ENCODE measurements at regions not wholly inside any gene's neighbourhood (a gene's known extent, or its start where the extent isn't known, plus 50 kb on each side); places are given as distances from the start of the nearest gene placed in this dataset.

DNA sequence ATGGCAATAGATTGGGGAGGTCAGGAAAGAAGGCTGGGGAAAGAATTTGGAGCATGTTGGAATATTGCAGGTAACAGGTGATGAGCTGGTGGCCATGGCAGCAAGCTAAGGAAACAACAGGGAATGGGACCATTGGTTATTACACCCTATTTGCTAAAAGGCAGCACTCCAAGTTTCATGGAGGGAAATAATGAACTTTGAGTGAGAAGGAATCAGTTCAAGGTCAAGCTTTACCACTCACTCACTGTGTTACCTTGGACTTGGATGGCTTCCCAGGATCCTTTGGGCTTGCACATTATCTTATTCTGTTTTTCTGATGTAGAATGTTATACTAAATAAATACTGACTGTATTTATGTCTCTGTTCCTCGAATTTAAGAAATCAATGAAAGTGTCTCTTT is 792.8 kb upstream of the CDH8 start:
- no peak overlapping the region for H4K91ac ChIP-seq (ENCODE audit: insufficient read length, low read depth, low read length)
- Mint-ChIP-seq H3K4me1 (peaks cover 19 to 20% of the 10 kb centered on the region in 2 experiments), H3K36me3 (ENCODE audit: insufficient read depth in 1 of 3, low read depth in 3 of 3) (no peaks in the 10 kb centered on the region), H3K27ac (no peak overlapping the region), H3K27me3 (ENCODE audit: low read depth) (no peaks in the 10 kb centered on the region; the same call in 1 of the 2 replicates), H3K9me3 (no peaks in the 10 kb centered on the region), H3K4me3 (no peak overlapping the region)
- H2BK15ac ChIP-seq (ENCODE audit: low read depth, low read length) = no peak overlapping the region
- no peak overlapping the region for H3K56ac ChIP-seq (ENCODE audit: insufficient read length, low read depth, low read length)
- no peak overlapping the region for H3K18ac ChIP-seq (ENCODE audit: insufficient read length, low read depth, low read length)
- no peak overlapping the region for H2BK12ac ChIP-seq (ENCODE audit: insufficient read length, low read depth, low read length)
- no peak overlapping the region for H2AK5ac ChIP-seq (ENCODE audit: insufficient read length, low read length)
- H2BK20ac ChIP-seq (ENCODE audit: low read depth, low read length, poor library complexity, severe bottlenecking) = no peak overlapping the region
- no peaks in the 10 kb centered on the region for H3K23me2 ChIP-seq (ENCODE audit: insufficient read length, low read depth, low read length, poor library complexity, severe bottlenecking)
- DNase-seq = no peak
- no peak overlapping the region for H3K14ac ChIP-seq (ENCODE audit: insufficient read depth, low read length)
- H2BK5ac ChIP-seq (ENCODE audit: insufficient read length, low read length) = no peak overlapping the region
- H3K4ac ChIP-seq (ENCODE audit: low read depth, low read length) = no peak overlapping the region
- H4K8ac ChIP-seq (replicated peaks; ENCODE audit: insufficient read length, low read depth, low read length) = no peak overlapping the region
- no peaks in the 10 kb centered on the region for H3K9me3 ChIP-seq (ENCODE audit: control insufficient read depth, low read depth, low read length)
- no peak overlapping the region for H3K4me2 ChIP-seq (ENCODE audit: insufficient read depth, insufficient read length, low read length)
- H3K79me2 ChIP-seq (ENCODE audit: insufficient read depth, low read length) = no peaks in the 10 kb centered on the region
- no peaks in the 10 kb centered on the region for H3K79me1 ChIP-seq (ENCODE audit: insufficient read depth, low read depth, low read length, poor library complexity, severe bottlenecking)
- WGBS (ENCODE audit: extremely low coverage, insufficient read length, low lambda C conversion rate) = no CpG with 5 or more reads among the region's 1 CpG
- no peak overlapping the region for H2BK120ac ChIP-seq (ENCODE audit: low read depth, low read length, poor library complexity, severe bottlenecking)
- no peak overlapping the region for H2AFZ ChIP-seq (ENCODE audit: low read length)
- no peaks in the 10 kb centered on the region for H3K27me3 ChIP-seq (ENCODE audit: insufficient read depth, low read length)
- H3K4me1 ChIP-seq (ENCODE audit: insufficient read depth, low read length) = no peaks in the 10 kb centered on the region
- no peaks in the 10 kb centered on the region for H4K20me1 ChIP-seq (ENCODE audit: control insufficient read depth, insufficient read depth, insufficient read length)
- no peak overlapping the region for H3T11ph ChIP-seq (ENCODE audit: low read length)
- H3K23ac ChIP-seq (ENCODE audit: insufficient read length, low read depth, low read length) = no peak overlapping the region
- TF ChIP-seq, protein P1, sequence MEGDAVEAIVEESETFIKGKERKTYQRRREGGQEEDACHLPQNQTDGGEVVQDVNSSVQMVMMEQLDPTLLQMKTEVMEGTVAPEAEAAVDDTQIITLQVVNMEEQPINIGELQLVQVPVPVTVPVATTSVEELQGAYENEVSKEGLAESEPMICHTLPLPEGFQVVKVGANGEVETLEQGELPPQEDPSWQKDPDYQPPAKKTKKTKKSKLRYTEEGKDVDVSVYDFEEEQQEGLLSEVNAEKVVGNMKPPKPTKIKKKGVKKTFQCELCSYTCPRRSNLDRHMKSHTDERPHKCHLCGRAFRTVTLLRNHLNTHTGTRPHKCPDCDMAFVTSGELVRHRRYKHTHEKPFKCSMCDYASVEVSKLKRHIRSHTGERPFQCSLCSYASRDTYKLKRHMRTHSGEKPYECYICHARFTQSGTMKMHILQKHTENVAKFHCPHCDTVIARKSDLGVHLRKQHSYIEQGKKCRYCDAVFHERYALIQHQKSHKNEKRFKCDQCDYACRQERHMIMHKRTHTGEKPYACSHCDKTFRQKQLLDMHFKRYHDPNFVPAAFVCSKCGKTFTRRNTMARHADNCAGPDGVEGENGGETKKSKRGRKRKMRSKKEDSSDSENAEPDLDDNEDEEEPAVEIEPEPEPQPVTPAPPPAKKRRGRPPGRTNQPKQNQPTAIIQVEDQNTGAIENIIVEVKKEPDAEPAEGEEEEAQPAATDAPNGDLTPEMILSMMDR (conservative IDR thresholded peaks at IDR 0.05) = no peak
- H4K5ac ChIP-seq (ENCODE audit: insufficient read length, low read depth, low read length) = no peak overlapping the region
- H3K27ac ChIP-seq (ENCODE audit: insufficient read length, low read depth, low read length) = no peak overlapping the region
- H3K9ac ChIP-seq (ENCODE audit: extremely low read depth, insufficient read length, low read length) = no peak overlapping the region

All from H9 (cell line).